Neural cell (in vitro differentiated cells): ENCODE measurements at regions not wholly inside any gene's neighbourhood (a gene's known extent, or its start where the extent isn't known, plus 50 kb on each side); places are given as distances from the start of the nearest gene placed in this dataset.

ENCODE experiments used
- CTCF ChIP-seq: fragments of 450-650 bp; IDR thresholded peaks from 2 replicates; pipeline ENCODE4 v1.5.1; 2014; ENCODE audit warnings: antibody characterized with exemption, mild to moderate bottlenecking, moderate library complexity; ENCODE audit not compliant: poor library complexity, severe bottlenecking
- EP300 ChIP-seq: fragments of 450-650 bp; conservative IDR thresholded peaks from 2 replicates; pipeline ENCODE4 v1.6.1; 2014; ENCODE audit warnings: antibody characterized with exemption, mild to moderate bottlenecking, moderate library complexity; ENCODE audit not compliant: poor library complexity, severe bottlenecking
- MXI1 ChIP-seq: fragments of 450-650 bp; conservative IDR thresholded peaks from 2 replicates; pipeline ENCODE4 v1.6.1; 2014; ENCODE audit warnings: antibody characterized with exemption, mild to moderate bottlenecking; ENCODE audit not compliant: poor library complexity, severe bottlenecking
- POLR2AphosphoS5 ChIP-seq: IDR thresholded peaks from 2 replicates; pipeline ENCODE4 v1.6.1; 2012
- RAD21 ChIP-seq: fragments of 450-650 bp; conservative IDR thresholded peaks from 2 replicates; pipeline ENCODE4 v1.6.1; 2014; ENCODE audit warnings: antibody characterized with exemption, mild to moderate bottlenecking, moderate library complexity
- SMC3 ChIP-seq: fragments of 450-650 bp; conservative IDR thresholded peaks from 2 replicates; pipeline ENCODE4 v1.6.1; 2014; ENCODE audit warnings: antibody characterized with exemption, mild to moderate bottlenecking, moderate library complexity; ENCODE audit not compliant: poor library complexity
- TAF1 ChIP-seq: IDR thresholded peaks from 2 replicates; pipeline ENCODE4 v1.6.1; 2012; ENCODE audit warnings: low read depth
- TF ChIP-seq, protein P1 (sequence below): IDR thresholded peaks from 2 replicates; pipeline ENCODE4 v1.6.1; 2012; ENCODE audit warnings: borderline replicate concordance

GRCh38 chr4:128403586-128403985 is 116.0 kb upstream of the PGRMC2 start:
- TF ChIP-seq EP300: no peak
- no peak for TF ChIP-seq CTCF
- TF ChIP-seq TAF1: no peak
- TF ChIP-seq SMC3: no peak
- TF ChIP-seq RAD21: no peak
- TF ChIP-seq MXI1: no peak
- TF ChIP-seq, protein P1, sequence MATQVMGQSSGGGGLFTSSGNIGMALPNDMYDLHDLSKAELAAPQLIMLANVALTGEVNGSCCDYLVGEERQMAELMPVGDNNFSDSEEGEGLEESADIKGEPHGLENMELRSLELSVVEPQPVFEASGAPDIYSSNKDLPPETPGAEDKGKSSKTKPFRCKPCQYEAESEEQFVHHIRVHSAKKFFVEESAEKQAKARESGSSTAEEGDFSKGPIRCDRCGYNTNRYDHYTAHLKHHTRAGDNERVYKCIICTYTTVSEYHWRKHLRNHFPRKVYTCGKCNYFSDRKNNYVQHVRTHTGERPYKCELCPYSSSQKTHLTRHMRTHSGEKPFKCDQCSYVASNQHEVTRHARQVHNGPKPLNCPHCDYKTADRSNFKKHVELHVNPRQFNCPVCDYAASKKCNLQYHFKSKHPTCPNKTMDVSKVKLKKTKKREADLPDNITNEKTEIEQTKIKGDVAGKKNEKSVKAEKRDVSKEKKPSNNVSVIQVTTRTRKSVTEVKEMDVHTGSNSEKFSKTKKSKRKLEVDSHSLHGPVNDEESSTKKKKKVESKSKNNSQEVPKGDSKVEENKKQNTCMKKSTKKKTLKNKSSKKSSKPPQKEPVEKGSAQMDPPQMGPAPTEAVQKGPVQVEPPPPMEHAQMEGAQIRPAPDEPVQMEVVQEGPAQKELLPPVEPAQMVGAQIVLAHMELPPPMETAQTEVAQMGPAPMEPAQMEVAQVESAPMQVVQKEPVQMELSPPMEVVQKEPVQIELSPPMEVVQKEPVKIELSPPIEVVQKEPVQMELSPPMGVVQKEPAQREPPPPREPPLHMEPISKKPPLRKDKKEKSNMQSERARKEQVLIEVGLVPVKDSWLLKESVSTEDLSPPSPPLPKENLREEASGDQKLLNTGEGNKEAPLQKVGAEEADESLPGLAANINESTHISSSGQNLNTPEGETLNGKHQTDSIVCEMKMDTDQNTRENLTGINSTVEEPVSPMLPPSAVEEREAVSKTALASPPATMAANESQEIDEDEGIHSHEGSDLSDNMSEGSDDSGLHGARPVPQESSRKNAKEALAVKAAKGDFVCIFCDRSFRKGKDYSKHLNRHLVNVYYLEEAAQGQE: no peak
- TF ChIP-seq POLR2AphosphoS5: no peak
